ENCODE measurements at regions not wholly inside any gene's neighbourhood (a gene's known extent, or its start where the extent isn't known, plus 50 kb on each side); places are given as distances from the start of the nearest gene placed in this dataset.

- DNase-seq: no peak
- Histone ChIP-seq H3K27me3 (ENCODE audit: insufficient read depth, low read depth, severe bottlenecking) (peaks cover 72% of the 10 kb centered on the region), H3K36me3 (no peaks in the 10 kb centered on the region), H3K9me3 (ENCODE audit: severe bottlenecking) (no peaks in the 10 kb centered on the region), H3K27ac (no peak overlapping the region), H3K4me3 (ENCODE audit: low read depth, low read length) (no peak overlapping the region)
- no peak for TF ChIP-seq CTCF (IDR thresholded peaks at IDR 0.05; ENCODE audit: low read depth, low read length)
Observed at GRCh38 chr1:5012249-5012648, 357.8 kb downstream of the AJAP1 start.

- Histone ChIP-seq H3K4me3 (ENCODE audit: low read depth, low read length) (no peak overlapping the region), H3K27ac (no peak overlapping the region), H3K27me3 (ENCODE audit: insufficient read depth, low read depth, severe bottlenecking) (peaks cover 65% of the 10 kb centered on the region), H3K36me3 (no peaks in the 10 kb centered on the region), H3K9me3 (ENCODE audit: severe bottlenecking) (no peaks in the 10 kb centered on the region)
- no peak for TF ChIP-seq CTCF (IDR thresholded peaks at IDR 0.05; ENCODE audit: low read depth, low read length)
- no peak for DNase-seq
Observed at GRCh38 chr1:5010656-5011055, 356.2 kb downstream of the AJAP1 start.

- no peak overlapping the region for H3K27ac ChIP-seq
- no peaks in the 10 kb centered on the region for H3K36me3 ChIP-seq
- no peak overlapping the region for H3K4me3 ChIP-seq (ENCODE audit: low read depth, low read length)
- DNase-seq: no peak
- no peaks in the 10 kb centered on the region for H3K9me3 ChIP-seq (ENCODE audit: severe bottlenecking)
- H3K27me3 ChIP-seq (ENCODE audit: insufficient read depth, low read depth, severe bottlenecking): peaks cover 65% of the 10 kb centered on the region
- TF ChIP-seq CTCF (IDR thresholded peaks at IDR 0.05; ENCODE audit: low read depth, low read length): no peak
Observed at GRCh38 chr1:5010236-5010635, 355.8 kb downstream of the AJAP1 start.

- TF ChIP-seq CTCF (IDR thresholded peaks at IDR 0.05; ENCODE audit: low read depth, low read length): no peak
- Histone ChIP-seq H3K36me3 (no peaks in the 10 kb centered on the region), H3K4me3 (ENCODE audit: low read depth, low read length) (no peak overlapping the region), H3K9me3 (ENCODE audit: severe bottlenecking) (no peaks in the 10 kb centered on the region), H3K27me3 (ENCODE audit: insufficient read depth, low read depth, severe bottlenecking) (peaks cover 67% of the 10 kb centered on the region), H3K27ac (no peak overlapping the region)
- no peak for DNase-seq
Observed at GRCh38 chr1:5009376-5010065, 355.1 kb downstream of the AJAP1 start.

GRCh38 chr1:5005171-5005570 lies 350.8 kb downstream of the AJAP1 start:
- Histone ChIP-seq H3K9me3 (ENCODE audit: severe bottlenecking) (no peaks in the 10 kb centered on the region), H3K27me3 (ENCODE audit: insufficient read depth, low read depth, severe bottlenecking) (peaks cover 69% of the 10 kb centered on the region), H3K36me3 (no peaks in the 10 kb centered on the region), H3K4me3 (ENCODE audit: low read depth, low read length) (no peak overlapping the region), H3K27ac (no peak overlapping the region)
- no peak for TF ChIP-seq CTCF (IDR thresholded peaks at IDR 0.05; ENCODE audit: low read depth, low read length)
- DNase-seq: no peak

- H3K4me3 ChIP-seq (ENCODE audit: low read depth, low read length): no peak overlapping the region
- peaks cover 71% of the 10 kb centered on the region for H3K27me3 ChIP-seq (ENCODE audit: insufficient read depth, low read depth, severe bottlenecking)
- no peaks in the 10 kb centered on the region for H3K36me3 ChIP-seq
Observed at GRCh38 chr1:5002676-5003075, 348.3 kb downstream of the AJAP1 start.

More at GRCh38 chr1:5002676-5003075, 348.3 kb downstream of the AJAP1 start:
- Histone ChIP-seq H3K27ac (no peak overlapping the region), H3K9me3 (ENCODE audit: severe bottlenecking) (no peaks in the 10 kb centered on the region)
- no peak for TF ChIP-seq CTCF (IDR thresholded peaks at IDR 0.05; ENCODE audit: low read depth, low read length)
- DNase-seq: no peak
